Coronary artery (tissue), 2 donors: ENCODE measurements at regions not wholly inside any gene's neighbourhood (a gene's known extent, or its start where the extent isn't known, plus 50 kb on each side); places are given as distances from the start of the nearest gene placed in this dataset.
"Not testable (repeated sequence)": the region's sequence is repeated elsewhere in the genome, so short reads cannot be mapped to it uniquely, and the experiment has no call there.

Source experiments
- DNase-seq: peaks from one replicate; pipeline ENCODE4 v3.0.0-alpha.2; 2017; ENCODE audit warnings: low spot score
- H3K27ac ChIP-seq, 2 donors: fragments of 200-600 bp; sonication (generic); one replicate each; pipeline ENCODE4 v1.5.1; 2016 to 2019
- H3K4me3 ChIP-seq: fragments of 200-600 bp; sonication (generic); 2 replicates; pipeline ENCODE4 v1.5.1; 2016; ENCODE audit warnings: mild to moderate bottlenecking, moderate library complexity
- CTCF ChIP-seq: fragments of 200-600 bp; sonication (generic); IDR thresholded peaks from one replicate; pipeline ENCODE4 v1.5.1; 2019; ENCODE audit warnings: antibody characterized with exemption

GRCh38 chr2:239833269-239834109, 191.7 kb downstream of the NDUFA10 start:
- TF ChIP-seq CTCF: no peak

GRCh38 chr2:239832490-239833268, 192.5 kb downstream of the NDUFA10 start:
- peak; percentile 63 for DNase-seq
- Histone ChIP-seq H3K4me3 (no peak overlapping the region), H3K27ac (no peak overlapping the region)
- TF ChIP-seq CTCF: no peak

More at GRCh38 chr2:239833269-239834109, 191.7 kb downstream of the NDUFA10 start:
- no peak overlapping the region for H3K4me3 ChIP-seq
- no peak overlapping the region for H3K27ac ChIP-seq
- peak; percentile 47 for DNase-seq

DNA sequence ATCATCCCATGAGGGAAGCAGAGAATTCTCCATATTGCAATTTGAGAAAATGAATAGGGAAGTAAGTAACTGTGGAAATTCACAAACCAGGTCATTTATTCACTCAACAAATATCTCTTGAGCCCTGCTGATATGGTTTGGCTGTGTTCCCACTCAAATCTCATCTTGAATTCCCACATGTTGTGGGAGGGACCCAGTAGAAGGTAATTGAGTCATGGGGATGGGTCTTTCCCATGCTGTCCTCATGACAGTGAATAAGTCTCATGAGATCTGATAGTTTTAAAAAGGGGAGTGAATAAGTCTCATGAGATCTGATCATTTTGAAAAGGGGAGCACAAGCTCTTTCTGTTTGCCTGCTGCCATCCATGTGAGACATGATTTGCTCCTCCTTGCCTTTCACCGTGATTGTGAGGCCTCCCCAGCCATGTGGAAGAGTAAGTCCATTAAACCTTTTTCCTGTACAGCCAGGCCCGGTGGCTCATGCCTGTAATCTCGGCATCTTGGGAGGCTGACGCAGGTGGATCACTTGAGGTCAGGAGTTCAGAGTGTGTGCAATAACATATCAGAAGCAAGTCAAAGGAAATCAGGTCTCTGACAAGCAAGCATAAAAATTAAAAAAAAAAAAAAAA, 193.2 kb downstream of the NDUFA10 start:
- no peak overlapping the region for H3K4me3 ChIP-seq
- no peak for TF ChIP-seq CTCF
- no peak overlapping the region for H3K27ac ChIP-seq
- peak; percentile 17 for DNase-seq

GRCh38 chr2:239831001-239831731, 194.0 kb downstream of the NDUFA10 start:
- Histone ChIP-seq H3K27ac (no peak overlapping the region), H3K4me3 (no peak overlapping the region)
- no peak for TF ChIP-seq CTCF
- DNase-seq: peak; percentile 14

GRCh38 chr2:239830121-239831000, 194.8 kb downstream of the NDUFA10 start:
- Histone ChIP-seq H3K4me3 (no peak overlapping the region), H3K27ac (no peak overlapping the region)
- no peak for TF ChIP-seq CTCF
- peak; percentile 58 for DNase-seq

DNA sequence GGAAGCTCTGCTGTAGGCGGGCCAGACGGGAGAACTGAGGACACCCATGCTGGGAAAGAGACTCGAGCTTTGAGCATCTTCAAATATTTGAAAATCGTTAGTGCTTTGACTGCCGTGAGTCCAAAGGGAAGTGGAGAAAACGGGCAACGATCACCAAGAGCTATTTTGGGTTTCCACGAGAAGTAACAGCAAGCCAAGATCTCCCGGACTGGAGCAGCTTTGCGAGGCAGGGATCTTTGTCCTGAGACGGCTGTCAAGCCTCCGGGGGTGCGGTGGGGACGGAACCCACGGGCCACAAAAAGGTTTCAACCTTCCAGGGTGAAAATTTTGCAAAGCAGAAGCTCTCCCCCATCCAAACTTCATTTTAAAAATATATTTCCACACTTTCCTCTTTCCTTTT, 195.8 kb downstream of the NDUFA10 start:
- H3K27ac ChIP-seq: no peak overlapping the region
- H3K4me3 ChIP-seq: no peak overlapping the region
- no peak for TF ChIP-seq CTCF
- peak; percentile 54 for DNase-seq

DNA sequence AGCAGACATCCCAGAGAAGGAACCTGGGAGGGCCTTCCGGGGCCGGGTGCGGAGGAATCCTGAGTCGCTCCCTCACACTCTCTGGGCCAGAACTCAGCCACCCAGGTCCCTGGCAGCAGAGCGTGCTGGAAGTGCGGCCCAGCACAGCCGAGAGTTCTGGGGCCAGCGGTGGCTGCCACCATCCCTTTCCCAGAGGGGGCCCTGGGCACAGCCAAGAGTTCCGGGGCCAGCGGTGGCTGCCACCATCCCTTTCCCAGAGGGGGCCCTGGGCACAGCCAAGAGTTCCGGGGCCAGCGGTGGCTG, 196.2 kb downstream of the NDUFA10 start:
- not testable (repeated sequence) for DNase-seq, H3K27ac ChIP-seq, H3K4me3 ChIP-seq
